ENCODE measurements at regions not wholly inside any gene's neighbourhood (a gene's known extent, or its start where the extent isn't known, plus 50 kb on each side); places are given as distances from the start of the nearest gene placed in this dataset.

DNA sequence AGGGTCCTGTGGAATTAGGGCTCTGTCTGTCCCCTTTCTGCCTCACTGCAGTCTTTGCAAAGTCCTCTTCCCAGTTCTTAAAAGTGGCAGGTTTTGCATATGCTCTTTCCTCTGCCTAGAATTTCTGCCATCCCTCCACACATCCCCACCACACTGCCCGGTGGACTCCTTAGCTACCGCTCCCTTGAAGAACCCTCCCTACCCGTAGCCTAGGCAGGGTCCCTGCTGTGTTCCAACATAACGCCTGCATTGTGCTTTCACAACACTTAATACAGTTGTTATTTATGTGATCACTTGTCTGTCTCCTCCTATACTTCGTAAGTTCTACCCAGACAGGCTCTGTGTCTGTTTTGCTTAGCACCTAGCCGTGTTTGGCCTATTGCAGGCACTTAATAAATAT is 142.5 kb upstream of the DMRT1 start:
- ChIA-PET CTCF (interaction anchor here (1.3 to 1.7 kb wide), 4 partner anchors 10 to 49 kb away, joined by 3 to 5 read pairs (median 4); no protein-coding TSS in a partner anchor), POLR2A (no interaction called here)
- 100% methylated on average over 4 of the region's 6 CpGs for WGBS (ENCODE audit: insufficient coverage)
- Histone ChIP-seq H3K9me3 (ENCODE audit: control extremely low read depth in 1 of 5, control insufficient read depth in 4 of 5, insufficient read depth in 2 of 5, low read depth in 1 of 5, low read length in 4 of 5) (no peaks in the 10 kb centered on the region), H3K27ac (ENCODE audit: insufficient read depth in 1 of 2, low read depth in 1 of 2, low read length in 2 of 2, poor library complexity in 1 of 2, severe bottlenecking in 2 of 2) (no peak overlapping the region), H3K4me1 (ENCODE audit: control extremely low read depth in 1 of 4, control insufficient read depth in 4 of 4, insufficient read depth in 4 of 4, low read length in 3 of 4) (peaks cover 0 to 28% (median 13%) of the 10 kb centered on the region in 4 experiments), H3K36me3 (ENCODE audit: control insufficient read depth in 4 of 4, insufficient read depth in 4 of 4, low read length in 3 of 4) (no peaks in the 10 kb centered on the region), H3K4me3 (ENCODE audit: control insufficient read depth in 1 of 7, extremely low read depth in 1 of 7, insufficient read depth in 4 of 7, low read depth in 2 of 7, low read length in 6 of 7) (no peak overlapping the region), H3K27me3 (replicated peaks in 2 of 5; ENCODE audit: control insufficient read depth in 4 of 5, insufficient read depth in 5 of 5, low read length in 4 of 5) (no peaks in the 10 kb centered on the region)
- no peak for DNase-seq

- POLR2A ChIA-PET, result no interaction called here
- Histone ChIP-seq H3K27me3 (replicated peaks in 2 of 5; ENCODE audit: control insufficient read depth in 4 of 5, insufficient read depth in 5 of 5, low read length in 4 of 5) (no peaks in the 10 kb centered on the region), H3K9me3 (ENCODE audit: control extremely low read depth in 1 of 5, control insufficient read depth in 4 of 5, insufficient read depth in 2 of 5, low read depth in 1 of 5, low read length in 4 of 5) (no peaks in the 10 kb centered on the region), H3K27ac (ENCODE audit: insufficient read depth in 1 of 2, low read depth in 1 of 2, low read length in 2 of 2, poor library complexity in 1 of 2, severe bottlenecking in 2 of 2) (no peak overlapping the region), H3K36me3 (ENCODE audit: control insufficient read depth in 4 of 4, insufficient read depth in 4 of 4, low read length in 3 of 4) (no peaks in the 10 kb centered on the region), H3K4me3 (ENCODE audit: control insufficient read depth in 1 of 7, extremely low read depth in 1 of 7, insufficient read depth in 4 of 7, low read depth in 2 of 7, low read length in 6 of 7) (no peak overlapping the region), H3K4me1 (ENCODE audit: control extremely low read depth in 1 of 4, control insufficient read depth in 4 of 4, insufficient read depth in 4 of 4, low read length in 3 of 4) (peaks cover 0 to 24% (median 11%) of the 10 kb centered on the region in 4 experiments)
- DNase-seq, result no peak
- WGBS (ENCODE audit: insufficient coverage), result no CpG with 5 or more reads among the region's 1 CpG
- CTCF ChIA-PET, result interaction anchor here (1.3 to 1.5 kb wide), 2 partner anchors 9 to 17 kb away, joined by 3 to 4 read pairs; no protein-coding TSS in a partner anchor
Observed at GRCh38 chr9:699396-699795, 142.1 kb upstream of the DMRT1 start.

- Histone ChIP-seq H3K4me3 (ENCODE audit: control insufficient read depth in 1 of 7, extremely low read depth in 1 of 7, insufficient read depth in 4 of 7, low read depth in 2 of 7, low read length in 6 of 7) (no peak overlapping the region), H3K9me3 (ENCODE audit: control extremely low read depth in 1 of 5, control insufficient read depth in 4 of 5, insufficient read depth in 2 of 5, low read depth in 1 of 5, low read length in 4 of 5) (no peaks in the 10 kb centered on the region), H3K36me3 (ENCODE audit: control insufficient read depth in 4 of 4, insufficient read depth in 4 of 4, low read length in 3 of 4) (no peaks in the 10 kb centered on the region), H3K4me1 (ENCODE audit: control extremely low read depth in 1 of 4, control insufficient read depth in 4 of 4, insufficient read depth in 4 of 4, low read length in 3 of 4) (peaks cover 0 to 13% (median 6%) of the 10 kb centered on the region in 4 experiments), H3K27me3 (replicated peaks in 2 of 5; ENCODE audit: control insufficient read depth in 4 of 5, insufficient read depth in 5 of 5, low read length in 4 of 5) (no peaks in the 10 kb centered on the region), H3K27ac (ENCODE audit: insufficient read depth in 1 of 2, low read depth in 1 of 2, low read length in 2 of 2, poor library complexity in 1 of 2, severe bottlenecking in 2 of 2) (no peak overlapping the region)
- POLR2A ChIA-PET, result no interaction called here
- WGBS (ENCODE audit: insufficient coverage), result 87% methylated on average over 6 of the region's 9 CpGs
- DNase-seq, result peak in 1 of 3 donors; percentile 46
- CTCF ChIA-PET, result interaction anchor here (1.5 kb wide), 1 partner anchor 8 kb away, joined by 4 read pairs; no protein-coding TSS in a partner anchor
Observed at GRCh38 chr9:700365-701282, 140.9 kb upstream of the DMRT1 start.

- Histone ChIP-seq H3K36me3 (ENCODE audit: control insufficient read depth in 4 of 4, insufficient read depth in 4 of 4, low read length in 3 of 4) (no peaks in the 10 kb centered on the region), H3K4me3 (ENCODE audit: control insufficient read depth in 1 of 7, extremely low read depth in 1 of 7, insufficient read depth in 4 of 7, low read depth in 2 of 7, low read length in 6 of 7) (no peak overlapping the region), H3K4me1 (ENCODE audit: control extremely low read depth in 1 of 4, control insufficient read depth in 4 of 4, insufficient read depth in 4 of 4, low read length in 3 of 4) (peaks cover 0 to 24% (median 11%) of the 10 kb centered on the region in 4 experiments), H3K27ac (ENCODE audit: insufficient read depth in 1 of 2, low read depth in 1 of 2, low read length in 2 of 2, poor library complexity in 1 of 2, severe bottlenecking in 2 of 2) (no peak overlapping the region), H3K9me3 (ENCODE audit: control extremely low read depth in 1 of 5, control insufficient read depth in 4 of 5, insufficient read depth in 2 of 5, low read depth in 1 of 5, low read length in 4 of 5) (no peaks in the 10 kb centered on the region), H3K27me3 (replicated peaks in 2 of 5; ENCODE audit: control insufficient read depth in 4 of 5, insufficient read depth in 5 of 5, low read length in 4 of 5) (no peaks in the 10 kb centered on the region)
- POLR2A ChIA-PET, result interaction anchor here (0.7 kb wide), 1 partner anchor 18 kb away, joined by 3 read pairs; no protein-coding TSS in a partner anchor
- CTCF ChIA-PET, result interaction anchor here (0.9 kb wide), 1 partner anchor 19 kb away, joined by 3 read pairs; no protein-coding TSS in a partner anchor
- DNase-seq, result no peak
- 88% methylated on average over 1 of the region's 2 CpGs for whole genome bisulfite sequencing (ENCODE audit: insufficient coverage)
Observed at GRCh38 chr9:703392-703791, 138.1 kb upstream of the DMRT1 start.

GRCh38 chr9:706073-706472 is 135.4 kb upstream of the DMRT1 start:
- no peaks in the 10 kb centered on the region for H3K9me3 ChIP-seq (ENCODE audit: control extremely low read depth in 1 of 5, control insufficient read depth in 4 of 5, insufficient read depth in 2 of 5, low read depth in 1 of 5, low read length in 4 of 5)
- no peaks in the 10 kb centered on the region for H3K27me3 ChIP-seq (replicated peaks in 2 of 5; ENCODE audit: control insufficient read depth in 4 of 5, insufficient read depth in 5 of 5, low read length in 4 of 5)
- no peak for DNase-seq
- H3K4me1 ChIP-seq (ENCODE audit: control extremely low read depth in 1 of 4, control insufficient read depth in 4 of 4, insufficient read depth in 4 of 4, low read length in 3 of 4), result peaks cover 2 to 28% (median 16%) of the 10 kb centered on the region in 4 experiments
- 17% methylated on average over 1 of the region's 2 CpGs for WGBS (ENCODE audit: insufficient coverage)
- peak overlapping the region in 6 of 7 experiments; percentile 69 to 93 (median 82) for H3K4me3 ChIP-seq (ENCODE audit: control insufficient read depth in 1 of 7, extremely low read depth in 1 of 7, insufficient read depth in 4 of 7, low read depth in 2 of 7, low read length in 6 of 7)
- H3K27ac ChIP-seq (ENCODE audit: insufficient read depth in 1 of 2, low read depth in 1 of 2, low read length in 2 of 2, poor library complexity in 1 of 2, severe bottlenecking in 2 of 2), result no peak overlapping the region
- POLR2A ChIA-PET, result no interaction called here
- CTCF ChIA-PET, result no interaction called here
- peaks cover 0 to 6% (median 4%) of the 10 kb centered on the region in 4 experiments for H3K36me3 ChIP-seq (ENCODE audit: control insufficient read depth in 4 of 4, insufficient read depth in 4 of 4, low read length in 3 of 4)

DNA sequence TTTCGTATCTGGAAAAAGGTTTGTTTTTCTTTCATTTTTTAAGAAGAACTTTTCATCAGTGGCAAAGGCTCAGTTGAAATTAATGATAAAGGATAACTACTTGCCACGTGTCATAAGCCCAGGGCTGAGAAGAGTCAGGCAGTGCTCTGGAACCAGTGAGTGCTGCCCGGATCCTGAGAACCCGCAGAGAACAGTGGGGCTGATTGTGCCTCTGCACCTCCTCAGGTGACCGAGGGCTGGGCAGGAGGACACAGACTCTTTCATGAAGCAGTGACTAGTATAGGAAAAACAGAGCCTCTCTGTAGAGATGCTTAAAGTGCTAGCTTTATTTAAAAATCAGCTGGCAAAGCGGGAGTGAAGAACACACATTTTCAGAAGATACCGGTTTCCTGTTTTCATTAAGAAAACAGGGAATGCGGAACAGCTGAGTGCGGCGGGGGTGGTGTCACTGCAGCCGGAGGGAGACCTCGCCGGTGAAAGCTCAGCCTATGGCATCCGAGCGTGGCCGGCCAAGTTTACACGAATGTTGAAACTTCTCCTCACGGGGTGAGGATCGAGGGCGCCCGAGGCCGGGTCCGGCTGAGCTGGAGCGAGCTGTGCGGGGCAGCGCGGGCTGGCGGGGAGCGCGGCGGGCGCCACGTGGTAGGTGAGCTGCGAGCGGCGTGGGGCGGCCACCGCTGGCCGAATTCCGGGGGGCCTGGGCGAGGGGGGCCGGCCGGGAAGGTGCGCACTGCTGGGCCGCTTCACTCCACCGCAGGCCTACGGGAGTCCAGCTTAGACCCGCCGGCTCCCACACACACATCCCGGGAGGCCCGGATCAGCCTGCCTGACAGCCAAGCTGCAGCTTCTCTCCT is 134.7 kb upstream of the DMRT1 start:
- Histone ChIP-seq H3K36me3 (ENCODE audit: control insufficient read depth in 4 of 4, insufficient read depth in 4 of 4, low read length in 3 of 4) (peaks cover 2 to 13% (median 11%) of the 10 kb centered on the region in 4 experiments), H3K27ac (ENCODE audit: insufficient read depth in 1 of 2, low read depth in 1 of 2, low read length in 2 of 2, poor library complexity in 1 of 2, severe bottlenecking in 2 of 2) (peak overlapping the region in 1 of 2 experiments; percentile 39), H3K4me1 (ENCODE audit: control extremely low read depth in 1 of 4, control insufficient read depth in 4 of 4, insufficient read depth in 4 of 4, low read length in 3 of 4) (peaks cover 2 to 27% (median 16%) of the 10 kb centered on the region in 4 experiments), H3K4me3 (ENCODE audit: control insufficient read depth in 1 of 7, extremely low read depth in 1 of 7, insufficient read depth in 4 of 7, low read depth in 2 of 7, low read length in 6 of 7) (peak overlapping the region; percentile 50 to 93 (median 81)), H3K27me3 (replicated peaks in 2 of 5; ENCODE audit: control insufficient read depth in 4 of 5, insufficient read depth in 5 of 5, low read length in 4 of 5) (no peaks in the 10 kb centered on the region), H3K9me3 (ENCODE audit: control extremely low read depth in 1 of 5, control insufficient read depth in 4 of 5, insufficient read depth in 2 of 5, low read depth in 1 of 5, low read length in 4 of 5) (no peaks in the 10 kb centered on the region)
- POLR2A ChIA-PET, result no interaction called here
- 0% methylated on average over 48 of the region's 51 CpGs for WGBS (ENCODE audit: insufficient coverage)
- CTCF ChIA-PET, result interaction anchor here (0.9 to 2.1 kb wide), 4 partner anchors 11 to 80 kb away, joined by 3 to 5 read pairs (median 4); no protein-coding TSS in a partner anchor
- peak in 2 of 3 donors; percentile 34 to 62 for DNase-seq

All from common myeloid progenitor, CD34-positive (primary cell).